ENCODE measurements at regions not wholly inside any gene's neighbourhood (a gene's known extent, or its start where the extent isn't known, plus 50 kb on each side); places are given as distances from the start of the nearest gene placed in this dataset.

- no peak overlapping the region for H3K4me2 ChIP-seq (ENCODE audit: low read depth, low read length)
- no peak overlapping the region for H4K91ac ChIP-seq (ENCODE audit: insufficient read depth, low read depth, low read length)
- H2BK20ac ChIP-seq (ENCODE audit: low read depth, low read length), result no peak overlapping the region
- H3K9me1 ChIP-seq (ENCODE audit: insufficient read depth, low read length), result no peaks in the 10 kb centered on the region
- in situ Hi-C loops (cut with MboI; ENCODE audit: low sequenced_read_pairs), result no loop called here
- no peaks in the 10 kb centered on the region for H3K27me3 ChIP-seq (ENCODE audit: control insufficient read depth, insufficient read depth, low read length)
- H2BK120ac ChIP-seq (ENCODE audit: low read depth, low read length), result no peak overlapping the region
- H3K9ac ChIP-seq (ENCODE audit: low read depth, low read length), result no peak overlapping the region
- intact Hi-C loops (cut with micrococcal nuclease), result no loop called here
- DNase-seq (no peak), ATAC-seq (ENCODE audit: low read depth) (no peak)
- TF ChIP-seq MXI1 (IDR thresholded peaks at IDR 0.05; ENCODE audit: borderline replicate concordance, low read depth, low read length), result no peak
- no peak overlapping the region for H4K5ac ChIP-seq (ENCODE audit: low read depth, low read length)
- no peak overlapping the region for H3K14ac ChIP-seq (replicated peaks; ENCODE audit: low read depth, low read length)
- no peak overlapping the region for H3K18ac ChIP-seq (ENCODE audit: low read depth, low read length)
- H3K23ac ChIP-seq (ENCODE audit: low read depth, low read length), result no peak overlapping the region
- H2AK9ac ChIP-seq (replicated peaks; ENCODE audit: low read depth, low read length, poor library complexity), result no peak overlapping the region
- POLR2A ChIA-PET (ENCODE audit: unreplicated experiment), result no interaction called here
- no peak overlapping the region for H2BK5ac ChIP-seq (ENCODE audit: low read depth, low read length, poor library complexity, severe bottlenecking)
- H2BK15ac ChIP-seq (ENCODE audit: low read depth, low read length), result no peak overlapping the region
- H4K20me1 ChIP-seq (ENCODE audit: insufficient read depth, low read length), result no peaks in the 10 kb centered on the region
- no peaks in the 10 kb centered on the region for H3K36me3 ChIP-seq (ENCODE audit: control insufficient read depth, insufficient read depth, low read length)
- no peaks in the 10 kb centered on the region for H3K79me1 ChIP-seq (ENCODE audit: low read depth in 1 of 2, low read length in 2 of 2)
- CTCF ChIA-PET, result no interaction called here
- no peak overlapping the region for H3K56ac ChIP-seq (ENCODE audit: extremely low read depth, insufficient read depth, low read length)
- no peaks in the 10 kb centered on the region for H3K4me1 ChIP-seq (ENCODE audit: control insufficient read depth, insufficient read depth, low read length)
- H3K4ac ChIP-seq (ENCODE audit: low read depth, low read length), result no peak overlapping the region
- BruUV-seq (replicated peaks), result no TSS peak
- no peak overlapping the region for H4K8ac ChIP-seq (ENCODE audit: low read depth in 2 of 2, low read length in 2 of 2)
- H3K4me3 ChIP-seq (ENCODE audit: insufficient read depth, low read depth, low read length), result no peak overlapping the region
- no peak overlapping the region for H2AFZ ChIP-seq (replicated peaks; ENCODE audit: low read length, poor library complexity)
- H3K27ac ChIP-seq (ENCODE audit: insufficient read depth, low read length), result no peak overlapping the region
- no peaks in the 10 kb centered on the region for H3K9me3 ChIP-seq (ENCODE audit: control insufficient read depth, insufficient read depth, low read length)
- no peak overlapping the region for H2AK5ac ChIP-seq (ENCODE audit: low read depth, low read length)
- dilution Hi-C loops (cut with HindIII; ENCODE audit: low sequenced_read_pairs, unreplicated experiment), result no loop called here
Observed at GRCh38 chr1:163781146-163781545, 459.4 kb downstream of the NUF2 start.

Data from IMR-90 (cell line).